ENCODE measurements at regions not wholly inside any gene's neighbourhood (a gene's known extent, or its start where the extent isn't known, plus 50 kb on each side); places are given as distances from the start of the nearest gene placed in this dataset.

GRCh38 chr1:98480271-98480670, 181.2 kb upstream of the SNX7 start:
- H3K4me2 ChIP-seq (ENCODE audit: low read length, poor library complexity, severe bottlenecking) = no peak overlapping the region
- H2BK15ac ChIP-seq (ENCODE audit: low read depth, poor library complexity, severe bottlenecking) = no peak overlapping the region
- H3K14ac ChIP-seq (ENCODE audit: low read length in 2 of 2) = no peak overlapping the region
- no peak overlapping the region for H3K9ac ChIP-seq (ENCODE audit: low read length)
- DNase-seq = no peak
- no peak overlapping the region for H2AK5ac ChIP-seq (ENCODE audit: low read length, severe bottlenecking)
- H3K4me3 ChIP-seq (ENCODE audit: insufficient read depth in 1 of 2, low read depth in 1 of 2, low read length in 2 of 2) = no peak overlapping the region
- no peaks in the 10 kb centered on the region for H3K79me1 ChIP-seq (replicated peaks; ENCODE audit: low read length, poor library complexity, severe bottlenecking)
- H3K18ac ChIP-seq (ENCODE audit: low read depth in 1 of 2, low read length in 2 of 2) = no peak overlapping the region
- H2AFZ ChIP-seq (ENCODE audit: low read depth, low read length) = no peak overlapping the region
- H3K4me1 ChIP-seq (ENCODE audit: control insufficient read depth, insufficient read depth, low read depth, low read length) = no peaks in the 10 kb centered on the region
- no peaks in the 10 kb centered on the region for H3K9me3 ChIP-seq (ENCODE audit: control insufficient read depth, low read length)
- H3K4ac ChIP-seq (ENCODE audit: low read depth in 1 of 2, low read length in 2 of 2) = no peak overlapping the region
- H2BK5ac ChIP-seq (ENCODE audit: low read depth, low read length, poor library complexity, severe bottlenecking) = no peak overlapping the region
- no peak overlapping the region for H3K23ac ChIP-seq (ENCODE audit: low read length in 2 of 2)
- no peaks in the 10 kb centered on the region for H3K36me3 ChIP-seq (ENCODE audit: control insufficient read depth in 1 of 2, insufficient read depth in 2 of 2, low read depth in 1 of 2, low read length in 2 of 2)
- no peak overlapping the region for H2BK120ac ChIP-seq (ENCODE audit: low read depth, low read length)
- no peak overlapping the region for H3K27ac ChIP-seq (ENCODE audit: low read length, poor library complexity, severe bottlenecking)
- no peak overlapping the region for H4K8ac ChIP-seq (ENCODE audit: low read length)
- H3K27me3 ChIP-seq (ENCODE audit: control insufficient read depth in 1 of 2, insufficient read depth in 1 of 2, low read length in 2 of 2) = no peaks in the 10 kb centered on the region
- no peak overlapping the region for H2BK12ac ChIP-seq (ENCODE audit: low read length in 2 of 2)
- 67% methylated on average over 1 of the region's 2 CpGs for WGBS
- H4K91ac ChIP-seq (ENCODE audit: low read length) = no peak overlapping the region

DNA sequence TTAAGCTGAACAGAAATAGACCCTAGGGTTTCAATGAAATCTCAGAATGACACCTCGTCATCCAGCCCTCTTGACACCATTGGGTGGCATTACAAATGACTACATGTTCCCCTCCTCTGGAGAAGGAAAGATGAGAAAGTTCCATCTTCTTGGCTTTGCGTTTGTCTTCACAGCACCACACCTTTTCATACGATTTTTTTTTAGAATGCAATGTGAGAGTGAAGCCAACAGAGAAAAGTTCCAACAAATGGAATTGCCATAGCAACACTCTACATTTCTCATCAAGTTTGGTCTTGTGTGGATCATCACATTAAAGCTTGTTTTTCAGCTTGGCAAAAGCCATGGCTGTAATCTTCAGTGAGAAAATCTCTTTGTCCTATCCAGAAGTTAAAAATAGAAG, 183.4 kb upstream of the SNX7 start:
- H3K79me1 ChIP-seq (replicated peaks; ENCODE audit: low read length, poor library complexity, severe bottlenecking) = no peaks in the 10 kb centered on the region
- no peak overlapping the region for H2AK5ac ChIP-seq (ENCODE audit: low read length, severe bottlenecking)
- no peak for DNase-seq
- no peak overlapping the region for H4K8ac ChIP-seq (ENCODE audit: low read length)
- no peaks in the 10 kb centered on the region for H3K27me3 ChIP-seq (ENCODE audit: control insufficient read depth in 1 of 2, insufficient read depth in 1 of 2, low read length in 2 of 2)
- H3K14ac ChIP-seq (ENCODE audit: low read length in 2 of 2) = no peak overlapping the region
- no peak overlapping the region for H2BK12ac ChIP-seq (ENCODE audit: low read length in 2 of 2)
- H3K4me2 ChIP-seq (ENCODE audit: low read length, poor library complexity, severe bottlenecking) = no peak overlapping the region
- no peak overlapping the region for H2AFZ ChIP-seq (ENCODE audit: low read depth, low read length)
- H3K23ac ChIP-seq (ENCODE audit: low read length in 2 of 2) = no peak overlapping the region
- no peak overlapping the region for H3K4me3 ChIP-seq (ENCODE audit: insufficient read depth in 1 of 2, low read depth in 1 of 2, low read length in 2 of 2)
- no peaks in the 10 kb centered on the region for H3K9me3 ChIP-seq (ENCODE audit: control insufficient read depth, low read length)
- no peak overlapping the region for H2BK120ac ChIP-seq (ENCODE audit: low read depth, low read length)
- H3K27ac ChIP-seq (ENCODE audit: low read length, poor library complexity, severe bottlenecking) = no peak overlapping the region
- H4K91ac ChIP-seq (ENCODE audit: low read length) = no peak overlapping the region
- no peak overlapping the region for H3K18ac ChIP-seq (ENCODE audit: low read depth in 1 of 2, low read length in 2 of 2)
- no peak overlapping the region for H2BK5ac ChIP-seq (ENCODE audit: low read depth, low read length, poor library complexity, severe bottlenecking)
- H3K4me1 ChIP-seq (ENCODE audit: control insufficient read depth, insufficient read depth, low read depth, low read length) = no peaks in the 10 kb centered on the region
- H2BK15ac ChIP-seq (ENCODE audit: low read depth, poor library complexity, severe bottlenecking) = no peak overlapping the region
- WGBS = 95% methylated on average over 3 of the region's 3 CpGs
- H3K9ac ChIP-seq (ENCODE audit: low read length) = no peak overlapping the region
- no peaks in the 10 kb centered on the region for H3K36me3 ChIP-seq (ENCODE audit: control insufficient read depth in 1 of 2, insufficient read depth in 2 of 2, low read depth in 1 of 2, low read length in 2 of 2)
- no peak overlapping the region for H3K4ac ChIP-seq (ENCODE audit: low read depth in 1 of 2, low read length in 2 of 2)

GRCh38 chr1:98472878-98473277, 188.6 kb upstream of the SNX7 start:
- Histone ChIP-seq H2BK120ac (ENCODE audit: low read depth, low read length) (no peak overlapping the region), H2BK12ac (ENCODE audit: low read length in 2 of 2) (no peak overlapping the region), H2AFZ (ENCODE audit: low read depth, low read length) (no peak overlapping the region), H3K79me1 (replicated peaks; ENCODE audit: low read length, poor library complexity, severe bottlenecking) (no peaks in the 10 kb centered on the region), H3K27me3 (ENCODE audit: control insufficient read depth in 1 of 2, insufficient read depth in 1 of 2, low read length in 2 of 2) (no peaks in the 10 kb centered on the region), H3K4me2 (ENCODE audit: low read length, poor library complexity, severe bottlenecking) (no peak overlapping the region), H3K27ac (ENCODE audit: low read length, poor library complexity, severe bottlenecking) (no peak overlapping the region), H3K14ac (ENCODE audit: low read length in 2 of 2) (no peak overlapping the region), H3K18ac (ENCODE audit: low read depth in 1 of 2, low read length in 2 of 2) (no peak overlapping the region), H3K4me3 (ENCODE audit: insufficient read depth in 1 of 2, low read depth in 1 of 2, low read length in 2 of 2) (no peak overlapping the region), H2AK5ac (ENCODE audit: low read length, severe bottlenecking) (no peak overlapping the region), H4K91ac (ENCODE audit: low read length) (no peak overlapping the region), H3K36me3 (ENCODE audit: control insufficient read depth in 1 of 2, insufficient read depth in 2 of 2, low read depth in 1 of 2, low read length in 2 of 2) (no peaks in the 10 kb centered on the region), H4K8ac (ENCODE audit: low read length) (no peak overlapping the region), H2BK15ac (ENCODE audit: low read depth, poor library complexity, severe bottlenecking) (no peak overlapping the region), H3K4ac (ENCODE audit: low read depth in 1 of 2, low read length in 2 of 2) (no peak overlapping the region), H3K23ac (ENCODE audit: low read length in 2 of 2) (no peak overlapping the region), H3K9me3 (ENCODE audit: control insufficient read depth, low read length) (no peaks in the 10 kb centered on the region), H3K9ac (ENCODE audit: low read length) (no peak overlapping the region), H2BK5ac (ENCODE audit: low read depth, low read length, poor library complexity, severe bottlenecking) (no peak overlapping the region), H3K4me1 (ENCODE audit: control insufficient read depth, insufficient read depth, low read depth, low read length) (no peaks in the 10 kb centered on the region)
- no peak for DNase-seq
- WGBS = no CpG with 5 or more reads among the region's 2 CpGs

DNA sequence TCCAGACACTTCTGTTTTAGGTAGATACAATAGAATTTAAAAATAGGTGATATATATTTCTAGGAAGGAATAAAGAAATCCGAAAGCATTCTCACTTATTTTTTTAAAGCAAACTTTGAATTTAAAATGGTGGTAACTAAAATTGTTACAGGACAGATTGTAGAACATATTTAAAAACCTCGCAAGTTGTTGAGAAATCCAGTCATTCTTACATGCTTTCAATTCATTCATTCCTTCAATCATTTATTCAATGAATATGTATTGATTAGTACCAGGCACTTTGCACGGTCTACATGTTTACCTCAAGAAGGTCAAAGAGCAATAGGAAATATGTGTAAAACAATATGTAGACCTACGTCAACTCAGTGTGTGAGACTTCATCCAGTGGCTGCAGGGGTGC, 189.9 kb upstream of the SNX7 start:
- H2BK12ac ChIP-seq (ENCODE audit: low read length in 2 of 2) = no peak overlapping the region

More for the DNA sequence above, 189.9 kb upstream of the SNX7 start:
- H3K27me3 ChIP-seq (ENCODE audit: control insufficient read depth in 1 of 2, insufficient read depth in 1 of 2, low read length in 2 of 2) = no peaks in the 10 kb centered on the region
- H3K4me3 ChIP-seq (ENCODE audit: insufficient read depth in 1 of 2, low read depth in 1 of 2, low read length in 2 of 2) = no peak overlapping the region
- H2AFZ ChIP-seq (ENCODE audit: low read depth, low read length) = no peak overlapping the region
- no peaks in the 10 kb centered on the region for H3K36me3 ChIP-seq (ENCODE audit: control insufficient read depth in 1 of 2, insufficient read depth in 2 of 2, low read depth in 1 of 2, low read length in 2 of 2)
- no peak overlapping the region for H3K27ac ChIP-seq (ENCODE audit: low read length, poor library complexity, severe bottlenecking)
- no peak overlapping the region for H3K4me2 ChIP-seq (ENCODE audit: low read length, poor library complexity, severe bottlenecking)
- H3K18ac ChIP-seq (ENCODE audit: low read depth in 1 of 2, low read length in 2 of 2) = no peak overlapping the region
- H3K4ac ChIP-seq (ENCODE audit: low read depth in 1 of 2, low read length in 2 of 2) = no peak overlapping the region
- no peak overlapping the region for H4K91ac ChIP-seq (ENCODE audit: low read length)
- H2BK15ac ChIP-seq (ENCODE audit: low read depth, poor library complexity, severe bottlenecking) = no peak overlapping the region
- H4K8ac ChIP-seq (ENCODE audit: low read length) = no peak overlapping the region
- no peak overlapping the region for H2BK120ac ChIP-seq (ENCODE audit: low read depth, low read length)
- DNase-seq = no peak
- H2BK5ac ChIP-seq (ENCODE audit: low read depth, low read length, poor library complexity, severe bottlenecking) = no peak overlapping the region
- H2AK5ac ChIP-seq (ENCODE audit: low read length, severe bottlenecking) = no peak overlapping the region
- H3K9ac ChIP-seq (ENCODE audit: low read length) = no peak overlapping the region
- H3K4me1 ChIP-seq (ENCODE audit: control insufficient read depth, insufficient read depth, low read depth, low read length) = no peaks in the 10 kb centered on the region
- no peak overlapping the region for H3K14ac ChIP-seq (ENCODE audit: low read length in 2 of 2)
- H3K9me3 ChIP-seq (ENCODE audit: control insufficient read depth, low read length) = no peaks in the 10 kb centered on the region
- H3K23ac ChIP-seq (ENCODE audit: low read length in 2 of 2) = no peak overlapping the region
- 91% methylated on average over 2 of the region's 4 CpGs for WGBS
- no peaks in the 10 kb centered on the region for H3K79me1 ChIP-seq (replicated peaks; ENCODE audit: low read length, poor library complexity, severe bottlenecking)

Data from mesenchymal stem cell (in vitro differentiated cells and primary cell).